ENCODE measurements at regions not wholly inside any gene's neighbourhood (a gene's known extent, or its start where the extent isn't known, plus 50 kb on each side); places are given as distances from the start of the nearest gene placed in this dataset.

- H3K9me3 Mint-ChIP-seq: peaks cover 25% of the 10 kb centered on the region
- H3K27me3 Mint-ChIP-seq: peaks cover 2% of the 10 kb centered on the region
- peaks cover 3% of the 10 kb centered on the region for H3K36me3 Mint-ChIP-seq (ENCODE audit: low read depth)
- no peak for DNase-seq
- H3K4me3 Mint-ChIP-seq: no peak overlapping the region
- no peak overlapping the region for H3K27ac Mint-ChIP-seq
- H3K4me1 Mint-ChIP-seq (ENCODE audit: low read depth): no peaks in the 10 kb centered on the region
Measured at GRCh38 chr2:128466776-128467175, 148.1 kb upstream of the HS6ST1 start.

- H3K4me1 Mint-ChIP-seq (ENCODE audit: low read depth): no peaks in the 10 kb centered on the region
- no peak overlapping the region for H3K27ac Mint-ChIP-seq
- no peak overlapping the region for H3K4me3 Mint-ChIP-seq
- peaks cover 3% of the 10 kb centered on the region for H3K36me3 Mint-ChIP-seq (ENCODE audit: low read depth)
- H3K27me3 Mint-ChIP-seq: peaks cover 2% of the 10 kb centered on the region
- H3K9me3 Mint-ChIP-seq: peaks cover 25% of the 10 kb centered on the region
- DNase-seq: no peak
Measured at GRCh38 chr2:128467321-128467969, 148.8 kb upstream of the HS6ST1 start.

- Mint-ChIP-seq H3K4me3 (no peak overlapping the region), H3K4me1 (ENCODE audit: low read depth) (peaks cover 6% of the 10 kb centered on the region), H3K27ac (no peak overlapping the region), H3K27me3 (peaks cover 9% of the 10 kb centered on the region), H3K36me3 (ENCODE audit: low read depth) (peaks cover 3% of the 10 kb centered on the region), H3K9me3 (peaks cover 25% of the 10 kb centered on the region)
- DNase-seq: no peak
Measured at GRCh38 chr2:128468186-128468920, 149.7 kb upstream of the HS6ST1 start.

DNA sequence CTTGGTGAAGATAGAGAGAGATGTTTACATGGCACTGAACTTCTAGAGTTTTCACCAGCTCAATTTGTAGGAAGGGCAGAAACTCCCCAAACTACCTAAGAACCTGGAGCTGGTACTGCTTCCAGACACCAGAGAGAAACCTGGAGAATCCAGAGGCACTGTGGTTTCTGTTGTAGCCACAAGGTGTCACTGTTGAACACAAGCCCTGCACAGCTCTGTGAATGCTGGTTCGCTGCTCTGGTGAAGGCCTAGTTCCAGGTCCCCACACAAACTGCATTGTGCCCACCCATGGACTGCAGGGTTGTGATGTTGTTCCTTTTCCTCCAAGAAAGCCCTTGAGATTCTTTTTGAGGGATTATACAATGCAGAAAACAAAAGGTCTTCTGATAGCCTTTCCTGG, 150.5 kb upstream of the HS6ST1 start:
- H3K27ac Mint-ChIP-seq: no peak overlapping the region
- H3K36me3 Mint-ChIP-seq (ENCODE audit: low read depth): peaks cover 3% of the 10 kb centered on the region
- peaks cover 15% of the 10 kb centered on the region for H3K27me3 Mint-ChIP-seq
- no peak for DNase-seq
- no peak overlapping the region for H3K4me3 Mint-ChIP-seq
- peaks cover 9% of the 10 kb centered on the region for H3K4me1 Mint-ChIP-seq (ENCODE audit: low read depth)
- peaks cover 25% of the 10 kb centered on the region for H3K9me3 Mint-ChIP-seq

DNA sequence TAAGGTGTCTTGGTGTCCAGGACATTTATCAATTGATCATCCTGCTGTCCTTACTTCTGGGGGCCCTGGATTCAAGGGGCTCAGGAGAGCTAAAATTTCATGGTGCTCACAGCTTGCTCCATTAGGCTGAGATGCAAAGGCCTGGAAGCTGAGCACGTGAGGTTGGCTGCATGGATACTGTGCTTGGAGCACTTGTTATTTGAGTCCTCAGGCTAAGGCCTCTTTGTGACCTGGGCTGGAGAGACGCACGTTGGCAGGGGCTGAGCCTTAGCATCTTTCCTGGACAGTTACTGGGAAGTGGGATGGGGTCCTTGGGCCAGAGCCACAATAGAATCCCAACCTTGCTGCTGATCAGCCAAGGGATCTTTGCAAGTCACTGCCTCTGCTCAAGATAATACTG, 151.2 kb upstream of the HS6ST1 start:
- Mint-ChIP-seq H3K27me3 (peaks cover 21% of the 10 kb centered on the region), H3K4me1 (ENCODE audit: low read depth) (peaks cover 9% of the 10 kb centered on the region), H3K4me3 (no peak overlapping the region), H3K9me3 (peaks cover 25% of the 10 kb centered on the region), H3K36me3 (ENCODE audit: low read depth) (peaks cover 3% of the 10 kb centered on the region), H3K27ac (no peak overlapping the region)
- no peak for DNase-seq

- DNase-seq: no peak
- Mint-ChIP-seq H3K27me3 (peaks cover 43% of the 10 kb centered on the region), H3K36me3 (ENCODE audit: low read depth) (peaks cover 3% of the 10 kb centered on the region), H3K9me3 (peaks cover 23% of the 10 kb centered on the region), H3K4me1 (ENCODE audit: low read depth) (peaks cover 9% of the 10 kb centered on the region), H3K4me3 (no peak overlapping the region), H3K27ac (no peak overlapping the region)
Measured at GRCh38 chr2:128472789-128473174, 154.1 kb upstream of the HS6ST1 start.

DNA sequence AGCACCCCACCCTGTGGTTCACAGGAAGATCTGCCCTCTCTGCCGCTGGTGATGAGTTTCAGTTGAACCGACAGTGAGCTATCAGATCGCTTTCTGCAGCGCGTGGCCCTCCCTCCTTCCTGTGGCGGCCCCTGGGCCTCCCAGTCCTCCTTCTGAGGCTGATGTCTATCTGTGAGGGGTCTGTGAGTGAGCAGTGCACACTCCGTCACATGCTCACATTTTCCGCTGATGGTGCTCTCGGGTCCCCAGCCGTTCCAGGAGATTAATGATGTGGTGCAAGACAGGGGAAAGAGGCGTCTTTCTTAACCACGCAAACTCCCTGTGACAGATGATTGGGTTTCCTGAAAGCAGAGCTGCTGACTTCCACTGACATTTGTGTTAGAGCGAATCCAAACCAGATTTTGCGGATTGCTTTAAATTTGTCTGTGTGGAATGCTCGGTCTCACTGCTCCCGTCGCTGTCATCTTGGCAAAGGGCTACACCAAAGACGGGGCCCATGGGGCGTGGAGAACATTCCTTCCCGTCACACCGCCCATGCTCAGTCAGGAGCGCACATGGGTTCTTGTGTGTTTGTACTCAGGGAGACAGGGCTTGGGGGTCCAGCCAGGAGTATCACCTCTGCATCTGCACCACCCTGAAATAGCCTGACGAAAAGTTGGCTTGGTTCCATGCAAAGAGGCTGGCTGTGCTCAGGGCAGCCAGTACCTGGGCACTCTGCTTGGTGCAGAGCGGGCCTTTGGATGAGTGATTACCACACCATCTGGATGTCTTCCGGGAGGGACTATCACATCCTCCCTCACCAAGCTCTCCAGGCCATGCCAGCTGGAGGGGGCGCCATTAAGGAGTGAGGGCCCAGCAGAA, 154.7 kb upstream of the HS6ST1 start:
- DNase-seq: peak; percentile 41
- Mint-ChIP-seq H3K27me3 (peaks cover 47% of the 10 kb centered on the region), H3K9me3 (peaks cover 19% of the 10 kb centered on the region), H3K27ac (peak overlapping the region; percentile 8), H3K4me1 (ENCODE audit: low read depth) (peaks cover 9% of the 10 kb centered on the region), H3K4me3 (no peak overlapping the region), H3K36me3 (ENCODE audit: low read depth) (peaks cover 3% of the 10 kb centered on the region)

DNA sequence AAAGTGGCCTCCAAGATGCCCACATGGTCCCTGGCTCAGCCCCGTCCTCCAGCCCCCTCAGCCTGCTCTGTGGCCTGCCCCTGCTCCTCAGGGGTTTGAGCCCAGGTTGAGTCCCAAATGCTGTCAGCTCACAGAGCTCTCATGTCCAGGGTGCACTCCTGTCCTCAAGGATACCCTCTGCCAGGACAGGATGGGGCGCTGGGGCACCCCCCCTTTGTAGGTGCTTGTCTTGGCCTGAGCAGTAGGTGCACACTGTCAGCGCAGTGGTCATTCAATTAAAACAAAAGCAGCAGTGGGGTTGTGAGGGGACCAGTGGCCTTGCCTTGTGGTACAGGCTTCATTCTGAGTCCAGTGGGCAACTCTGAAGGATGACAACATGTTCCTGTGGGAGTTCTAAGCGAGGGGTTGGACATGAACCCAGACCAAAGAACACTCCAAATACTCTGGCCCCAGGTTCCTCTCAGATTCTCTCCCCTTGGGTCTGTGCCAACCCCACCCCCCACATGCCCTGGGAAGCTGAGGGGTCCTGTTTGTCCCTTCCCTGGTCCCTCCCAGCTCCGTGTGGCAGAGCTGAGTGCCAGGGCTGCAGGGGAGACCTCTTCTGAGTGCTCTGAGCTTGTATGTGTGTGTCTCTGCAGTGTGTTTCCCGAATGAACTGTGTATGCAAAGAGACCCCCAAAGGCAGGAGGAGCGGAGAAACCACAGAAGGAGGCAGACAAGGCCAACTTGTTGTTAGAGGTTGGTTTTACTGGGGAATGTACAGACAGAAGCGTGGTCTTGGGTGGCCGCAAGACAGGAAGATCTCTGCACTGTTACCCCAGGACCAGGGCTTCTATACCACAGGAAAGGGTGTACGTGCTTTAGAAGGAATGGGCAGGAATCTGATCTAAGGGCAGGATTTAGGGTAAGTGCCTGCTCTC, 155.6 kb upstream of the HS6ST1 start:
- Mint-ChIP-seq H3K27ac (no peak overlapping the region), H3K9me3 (peaks cover 13% of the 10 kb centered on the region), H3K36me3 (ENCODE audit: low read depth) (peaks cover 3% of the 10 kb centered on the region), H3K27me3 (peaks cover 49% of the 10 kb centered on the region), H3K4me1 (ENCODE audit: low read depth) (peaks cover 9% of the 10 kb centered on the region), H3K4me3 (no peak overlapping the region)
- no peak for DNase-seq

DNA sequence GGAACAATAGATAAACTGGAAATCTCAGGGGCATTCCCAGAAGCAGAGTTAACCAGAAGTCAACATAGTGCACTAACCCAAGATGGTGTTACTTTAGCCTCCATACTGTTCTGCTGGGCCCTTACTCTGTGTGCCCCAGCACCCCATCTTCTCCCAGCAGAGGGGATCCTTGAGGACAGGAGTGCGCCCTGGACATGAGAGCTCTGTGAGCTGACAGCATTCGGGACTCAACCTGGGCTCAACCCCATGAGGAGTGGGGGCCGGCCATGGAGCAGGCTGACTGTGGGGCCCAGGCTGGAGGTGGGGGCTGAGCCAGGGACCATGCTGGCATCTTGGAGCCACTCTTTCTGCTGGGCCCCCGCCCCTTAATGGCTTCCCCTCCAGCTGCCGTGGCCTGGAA, 156.3 kb upstream of the HS6ST1 start:
- no peak for DNase-seq
- Mint-ChIP-seq H3K27ac (no peak overlapping the region), H3K4me1 (ENCODE audit: low read depth) (peaks cover 9% of the 10 kb centered on the region), H3K4me3 (no peak overlapping the region), H3K36me3 (ENCODE audit: low read depth) (peaks cover 3% of the 10 kb centered on the region), H3K27me3 (peaks cover 50% of the 10 kb centered on the region), H3K9me3 (peaks cover 8% of the 10 kb centered on the region)

DNA sequence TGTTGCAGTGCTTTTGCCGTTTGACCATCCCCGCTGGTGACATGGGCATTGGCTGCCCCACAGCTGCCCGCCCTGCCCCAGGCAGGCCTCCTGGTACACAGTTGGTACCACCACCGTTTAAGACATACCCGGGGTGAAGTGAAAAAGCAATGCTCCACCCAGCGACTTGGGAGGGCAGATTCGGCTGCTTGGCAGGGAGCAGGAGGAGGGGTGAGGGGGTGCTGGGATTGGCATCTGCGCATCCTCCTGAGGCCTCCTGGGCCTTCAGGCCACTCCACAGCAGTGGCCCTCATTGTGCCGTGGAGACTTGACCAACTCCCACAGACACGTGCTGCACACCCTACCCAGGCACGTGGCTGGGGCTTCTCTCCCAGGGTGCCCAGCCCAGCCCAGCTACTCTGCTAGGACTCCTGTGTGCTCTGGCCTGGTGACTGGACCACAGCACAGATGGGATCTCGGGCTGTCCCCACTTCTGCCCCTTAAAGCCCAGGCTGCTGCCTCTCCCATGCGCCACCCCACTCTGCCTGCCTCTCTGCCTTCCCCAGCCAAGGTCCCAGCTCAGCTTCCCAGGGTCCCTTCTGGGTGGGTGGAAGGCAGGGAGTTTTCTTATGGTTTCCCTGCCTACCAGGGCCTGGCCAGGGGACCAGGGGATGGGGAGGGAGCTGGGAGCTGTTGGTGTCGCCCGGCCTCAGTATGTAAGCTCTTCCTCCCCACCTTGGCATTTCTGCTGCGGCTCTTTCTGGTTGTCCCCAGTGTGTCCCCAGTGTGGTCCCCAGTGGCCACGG, 157.0 kb upstream of the HS6ST1 start:
- DNase-seq: no peak
- H3K27me3 Mint-ChIP-seq: peaks cover 49% of the 10 kb centered on the region
- no peak overlapping the region for H3K27ac Mint-ChIP-seq
- H3K9me3 Mint-ChIP-seq: peaks cover 2% of the 10 kb centered on the region
- peaks cover under 1% of the 10 kb centered on the region for H3K36me3 Mint-ChIP-seq (ENCODE audit: low read depth)
- H3K4me3 Mint-ChIP-seq: no peak overlapping the region
- peaks cover 9% of the 10 kb centered on the region for H3K4me1 Mint-ChIP-seq (ENCODE audit: low read depth)

GRCh38 chr2:128477026-128477820, 158.6 kb upstream of the HS6ST1 start:
- Mint-ChIP-seq H3K4me3 (no peak overlapping the region), H3K9me3 (peaks cover 7% of the 10 kb centered on the region), H3K36me3 (ENCODE audit: low read depth) (no peaks in the 10 kb centered on the region), H3K4me1 (ENCODE audit: low read depth) (peaks cover 9% of the 10 kb centered on the region), H3K27ac (no peak overlapping the region), H3K27me3 (peaks cover 48% of the 10 kb centered on the region)
- DNase-seq: no peak

DNA sequence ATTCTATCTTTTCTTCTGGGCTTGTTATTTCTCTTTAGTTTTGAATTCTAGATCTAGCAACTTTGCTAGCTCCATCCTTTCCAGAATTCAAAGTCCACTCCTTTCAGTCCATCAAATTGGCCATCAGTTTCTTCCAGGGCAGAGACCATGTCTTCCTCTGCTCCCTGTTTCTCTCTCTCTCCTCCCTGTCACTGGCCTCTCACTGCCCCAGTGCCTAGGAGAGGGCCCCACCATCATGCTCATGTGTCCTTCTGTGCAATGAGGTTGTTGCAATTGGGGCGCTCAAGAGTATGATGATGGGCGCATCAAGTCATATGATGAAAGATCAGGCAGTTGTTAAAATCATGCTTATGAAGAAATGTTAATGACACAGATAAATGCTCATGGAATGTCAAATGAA, 159.2 kb upstream of the HS6ST1 start:
- Mint-ChIP-seq H3K4me1 (ENCODE audit: low read depth) (peaks cover 6% of the 10 kb centered on the region), H3K9me3 (peaks cover 7% of the 10 kb centered on the region), H3K36me3 (ENCODE audit: low read depth) (no peaks in the 10 kb centered on the region), H3K4me3 (no peak overlapping the region), H3K27ac (no peak overlapping the region), H3K27me3 (peaks cover 44% of the 10 kb centered on the region)
- no peak for DNase-seq
